NT2/D1 (cell line): ENCODE measurements at regions not wholly inside any gene's neighbourhood (a gene's known extent, or its start where the extent isn't known, plus 50 kb on each side); places are given as distances from the start of the nearest gene placed in this dataset.

Experiments
- SUZ12 ChIP-seq: IDR thresholded peaks from 2 replicates; pipeline ENCODE4 v1.6.1; 2011; ENCODE audit not compliant: insufficient read length, insufficient read depth; ENCODE audit errors: extremely low read depth
- YY1 ChIP-seq: IDR thresholded peaks from 2 replicates; pipeline ENCODE4 v1.6.1; 2011; ENCODE audit not compliant: insufficient read length, insufficient read depth
- ZNF274 ChIP-seq: IDR thresholded peaks from 2 replicates; pipeline ENCODE4 v1.6.1; 2011; ENCODE audit warnings: mild to moderate bottlenecking, low read depth, low read length

DNA sequence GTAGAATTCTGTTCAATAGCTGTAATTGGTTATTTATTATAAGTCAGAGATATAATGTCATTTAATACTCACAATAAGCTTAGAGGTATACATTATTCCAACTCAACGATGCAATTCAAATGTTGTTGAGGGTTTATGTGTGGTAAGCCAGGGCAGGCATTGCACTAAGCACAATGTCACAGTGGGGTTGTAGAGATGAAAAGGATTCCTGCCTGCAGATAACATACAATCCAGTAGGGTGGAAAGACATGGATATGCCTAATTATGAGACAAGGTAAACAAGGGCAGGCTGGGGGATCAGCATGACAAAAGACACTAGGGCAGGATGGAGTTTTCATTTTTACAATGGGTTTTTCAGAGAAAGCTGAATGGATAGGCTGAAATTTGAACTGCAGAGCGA is 98.7 kb upstream of the PALM2AKAP2 start:
- TF ChIP-seq ZNF274, result no peak
- no peak for TF ChIP-seq YY1
- TF ChIP-seq SUZ12, result no peak
